Endothelial cell (in vitro differentiated cells): ENCODE measurements at regions not wholly inside any gene's neighbourhood (a gene's known extent, or its start where the extent isn't known, plus 50 kb on each side); places are given as distances from the start of the nearest gene placed in this dataset.

Experiments
- DNase-seq: peaks from one replicate; pipeline ENCODE4 v3.0.0; 2021; ENCODE audit warnings: low spot score
- H3K27ac Mint-ChIP-seq: one replicate; pipeline ENCODE4 v1.8.0; 2021; ENCODE audit warnings: mixed read lengths, inconsistent platforms; ENCODE audit not compliant: unreplicated experiment
- H3K27me3 Mint-ChIP-seq: one replicate; pipeline ENCODE4 v1.8.0; 2021; ENCODE audit warnings: mild to moderate bottlenecking, moderate library complexity, mixed read lengths, inconsistent platforms; ENCODE audit not compliant: unreplicated experiment
- H3K36me3 Mint-ChIP-seq: one replicate; pipeline ENCODE4 v1.8.0; 2021; ENCODE audit warnings: mild to moderate bottlenecking, low read depth, mixed read lengths, inconsistent platforms; ENCODE audit not compliant: unreplicated experiment
- H3K4me1 Mint-ChIP-seq: one replicate; pipeline ENCODE4 v1.8.0; 2021; ENCODE audit warnings: mild to moderate bottlenecking, mixed read lengths, inconsistent platforms; ENCODE audit not compliant: unreplicated experiment
- H3K4me3 Mint-ChIP-seq: one replicate; pipeline ENCODE4 v1.8.0; 2021; ENCODE audit warnings: mild to moderate bottlenecking, mixed read lengths, inconsistent platforms; ENCODE audit not compliant: unreplicated experiment
- H3K9me3 Mint-ChIP-seq: one replicate; pipeline ENCODE4 v1.8.0; 2021; ENCODE audit warnings: mixed read lengths, inconsistent platforms; ENCODE audit not compliant: unreplicated experiment
- TF ChIP-seq, protein P1 (sequence below): fragments of 200-600 bp; sonication (generic); IDR thresholded peaks from one replicate; pipeline ENCODE4 v1.5.0; 2021; ENCODE audit warnings: antibody characterized with exemption; ENCODE audit not compliant: unreplicated experiment

DNA sequence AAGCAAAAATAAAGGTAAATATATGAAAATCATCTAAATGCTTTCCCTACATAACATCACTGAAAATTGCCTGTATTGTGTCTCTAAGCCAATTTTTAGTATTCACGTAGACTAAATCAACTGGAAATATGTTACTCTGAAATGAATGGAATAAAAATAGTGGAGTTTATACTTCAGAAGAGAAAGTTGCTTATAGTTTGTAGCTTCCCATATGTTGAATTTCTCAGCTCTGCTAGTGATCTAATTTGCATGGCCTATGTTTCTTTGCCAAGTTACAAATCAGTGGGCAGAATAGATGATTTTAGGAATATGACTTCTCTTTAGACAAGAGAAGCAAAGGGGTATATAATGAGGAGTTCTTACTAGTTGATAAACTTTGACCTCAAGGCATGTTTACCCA, 850.2 kb downstream of the OLFM4 start:
- no peak overlapping the region for H3K4me3 Mint-ChIP-seq

DNA sequence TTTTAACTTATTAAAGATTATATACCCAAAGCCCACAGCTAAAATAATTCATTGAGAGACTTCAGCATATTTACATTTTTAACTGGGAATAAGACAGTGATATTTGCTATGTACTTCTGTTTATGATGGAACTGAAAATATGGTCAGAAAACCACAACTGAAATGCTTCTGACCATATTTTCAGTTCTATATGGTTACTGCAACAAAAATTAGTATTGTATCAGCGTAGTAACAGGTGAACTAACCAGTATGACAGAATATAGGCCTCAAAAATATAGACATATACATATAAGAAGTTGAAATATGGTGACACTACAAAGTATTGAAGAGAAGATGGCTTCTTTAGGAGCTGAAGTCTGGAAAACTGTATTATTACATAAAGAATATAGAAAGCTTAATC, 857.4 kb downstream of the OLFM4 start:
- H3K4me3 Mint-ChIP-seq = no peak overlapping the region
- DNase-seq = no peak
- TF ChIP-seq, protein P1, sequence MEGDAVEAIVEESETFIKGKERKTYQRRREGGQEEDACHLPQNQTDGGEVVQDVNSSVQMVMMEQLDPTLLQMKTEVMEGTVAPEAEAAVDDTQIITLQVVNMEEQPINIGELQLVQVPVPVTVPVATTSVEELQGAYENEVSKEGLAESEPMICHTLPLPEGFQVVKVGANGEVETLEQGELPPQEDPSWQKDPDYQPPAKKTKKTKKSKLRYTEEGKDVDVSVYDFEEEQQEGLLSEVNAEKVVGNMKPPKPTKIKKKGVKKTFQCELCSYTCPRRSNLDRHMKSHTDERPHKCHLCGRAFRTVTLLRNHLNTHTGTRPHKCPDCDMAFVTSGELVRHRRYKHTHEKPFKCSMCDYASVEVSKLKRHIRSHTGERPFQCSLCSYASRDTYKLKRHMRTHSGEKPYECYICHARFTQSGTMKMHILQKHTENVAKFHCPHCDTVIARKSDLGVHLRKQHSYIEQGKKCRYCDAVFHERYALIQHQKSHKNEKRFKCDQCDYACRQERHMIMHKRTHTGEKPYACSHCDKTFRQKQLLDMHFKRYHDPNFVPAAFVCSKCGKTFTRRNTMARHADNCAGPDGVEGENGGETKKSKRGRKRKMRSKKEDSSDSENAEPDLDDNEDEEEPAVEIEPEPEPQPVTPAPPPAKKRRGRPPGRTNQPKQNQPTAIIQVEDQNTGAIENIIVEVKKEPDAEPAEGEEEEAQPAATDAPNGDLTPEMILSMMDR = no peak
- no peaks in the 10 kb centered on the region for H3K36me3 Mint-ChIP-seq
- H3K27me3 Mint-ChIP-seq = no peaks in the 10 kb centered on the region
- H3K9me3 Mint-ChIP-seq = no peaks in the 10 kb centered on the region
- no peak overlapping the region for H3K27ac Mint-ChIP-seq
- H3K4me1 Mint-ChIP-seq = no peaks in the 10 kb centered on the region

More for the DNA sequence above, 850.2 kb downstream of the OLFM4 start:
- Mint-ChIP-seq H3K4me1 (no peaks in the 10 kb centered on the region), H3K36me3 (no peaks in the 10 kb centered on the region), H3K27ac (no peak overlapping the region), H3K27me3 (no peaks in the 10 kb centered on the region), H3K9me3 (no peaks in the 10 kb centered on the region)
- TF ChIP-seq, protein P1 = no peak
- no peak for DNase-seq

DNA sequence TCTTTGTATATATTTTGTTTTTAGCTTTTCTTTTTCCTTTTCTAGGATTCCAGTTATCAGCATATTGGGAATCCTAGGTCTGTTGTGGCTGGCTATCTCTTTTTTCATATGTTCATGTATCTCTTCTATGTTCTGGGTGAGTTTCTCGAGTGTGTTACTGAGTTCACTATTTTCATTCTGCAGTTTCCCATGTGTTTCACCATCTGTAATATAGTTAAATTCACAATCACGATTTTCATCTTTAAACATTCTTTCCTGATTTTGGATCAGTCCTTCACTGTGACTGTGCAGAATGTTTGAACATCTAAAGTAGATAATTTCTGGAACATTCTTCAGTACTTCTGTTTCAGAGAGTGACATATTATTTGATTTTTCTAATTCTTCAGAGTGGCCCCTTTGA, 862.1 kb downstream of the OLFM4 start:
- TF ChIP-seq, protein P1 = no peak
- H3K27ac Mint-ChIP-seq = no peak overlapping the region

DNA sequence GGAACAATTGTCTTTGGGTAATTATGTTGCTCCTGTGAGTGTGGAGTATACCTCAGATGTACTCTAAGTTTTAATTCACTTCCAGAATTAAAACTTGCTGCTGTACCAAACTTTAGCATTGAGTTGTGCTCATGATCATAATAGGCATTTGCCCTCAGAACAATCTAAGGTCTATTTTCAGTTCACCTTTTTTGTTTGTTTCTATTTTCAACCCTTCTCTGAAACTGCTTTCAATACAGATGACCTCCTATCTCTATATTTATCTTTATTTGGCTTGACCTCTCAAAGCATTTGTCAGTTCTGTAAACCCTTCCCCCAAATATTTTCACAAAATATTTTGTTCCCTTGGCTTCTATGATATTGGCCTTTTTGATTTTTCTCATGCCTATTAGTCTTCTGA, 873.0 kb downstream of the OLFM4 start:
- no peak for DNase-seq

More for the DNA sequence above, 862.1 kb downstream of the OLFM4 start:
- H3K9me3 Mint-ChIP-seq = no peaks in the 10 kb centered on the region
- no peaks in the 10 kb centered on the region for H3K27me3 Mint-ChIP-seq
- no peaks in the 10 kb centered on the region for H3K4me1 Mint-ChIP-seq
- no peak for DNase-seq
- H3K4me3 Mint-ChIP-seq = no peak overlapping the region
- no peaks in the 10 kb centered on the region for H3K36me3 Mint-ChIP-seq

DNA sequence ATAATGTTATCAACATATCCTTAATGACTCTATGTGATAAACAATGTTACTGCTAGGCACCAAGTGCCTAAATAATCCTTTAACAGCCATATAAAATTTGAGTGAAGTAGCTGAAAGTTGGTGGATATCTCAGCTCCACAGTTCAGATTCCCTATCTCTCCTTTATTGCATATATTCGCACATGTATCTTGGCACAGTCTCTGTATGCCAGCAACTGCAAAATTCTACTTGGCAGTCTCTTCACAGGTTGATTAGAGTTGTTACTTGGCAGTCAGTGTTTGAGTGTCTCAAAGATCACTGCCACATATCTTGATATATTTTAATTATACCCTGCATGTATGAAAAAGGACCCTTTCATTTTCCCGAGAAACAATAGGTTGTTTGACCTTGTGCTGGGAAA, 879.3 kb downstream of the OLFM4 start:
- Mint-ChIP-seq H3K27ac (no peak overlapping the region), H3K4me1 (peaks cover 5% of the 10 kb centered on the region), H3K36me3 (no peaks in the 10 kb centered on the region), H3K27me3 (no peaks in the 10 kb centered on the region), H3K4me3 (no peak overlapping the region), H3K9me3 (no peaks in the 10 kb centered on the region)
- TF ChIP-seq, protein P1 = no peak
- no peak for DNase-seq

More for the DNA sequence above, 873.0 kb downstream of the OLFM4 start:
- H3K27me3 Mint-ChIP-seq = no peaks in the 10 kb centered on the region
- H3K4me1 Mint-ChIP-seq = no peaks in the 10 kb centered on the region
- H3K9me3 Mint-ChIP-seq = no peaks in the 10 kb centered on the region
- TF ChIP-seq, protein P1 = no peak
- H3K36me3 Mint-ChIP-seq = no peaks in the 10 kb centered on the region
- no peak overlapping the region for H3K27ac Mint-ChIP-seq
- no peak overlapping the region for H3K4me3 Mint-ChIP-seq
